Sigmoid colon (tissue), 6 donors: ENCODE measurements at regions not wholly inside any gene's neighbourhood (a gene's known extent, or its start where the extent isn't known, plus 50 kb on each side); places are given as distances from the start of the nearest gene placed in this dataset.
"Not testable (repeated sequence)": the region's sequence is repeated elsewhere in the genome, so short reads cannot be mapped to it uniquely, and the experiment has no call there.

Source experiments
- DNase-seq: peaks from one replicate; pipeline ENCODE4 v3.0.0-alpha.2; 2019
- H3K27ac ChIP-seq, 4 donors: fragments of 200-600 bp; sonication (generic); one replicate each; pipeline ENCODE4 v1.5.1; 2016 to 2019; ENCODE audit warnings: mild to moderate bottlenecking in 1 of 4
- H3K27me3 ChIP-seq, 3 donors: fragments of 200-600 bp; sonication (generic); one replicate each; pipeline ENCODE4 v1.5.1; 2019; ENCODE audit warnings: mild to moderate bottlenecking in 1 of 3
- H3K36me3 ChIP-seq, 4 donors: fragments of 200-600 bp; sonication (generic); one replicate each; pipeline ENCODE4 v1.5.1; 2016 to 2019
- H3K4me1 ChIP-seq, 4 donors: fragments of 200-600 bp; sonication (generic); one replicate each; pipeline ENCODE4 v1.5.1; 2017 to 2019
- H3K4me3 ChIP-seq, 4 donors: fragments of 200-600 bp; sonication (generic); one replicate each; pipeline ENCODE4 v1.5.1; 2017 to 2019; ENCODE audit warnings: mild to moderate bottlenecking in 2 of 4, moderate library complexity in 1 of 4
- H3K9me3 ChIP-seq, 4 donors: fragments of 200-600 bp in 3 of 4; sonication (generic) in 3 of 4; one replicate each; pipeline versions ENCODE4 v1.5.1 to v1.6.1; 2013 to 2019
- CTCF ChIP-seq, 4 experiments: fragments of 450-650 bp in 3 of 4; fragments of 200-600 bp in 1 of 4; IDR thresholded peaks; one replicate each; pipeline ENCODE4 v1.5.1; 2016 to 2019; ENCODE audit warnings: antibody characterized with exemption in 4 of 4, mild to moderate bottlenecking in 3 of 4, moderate library complexity in 2 of 4
- EP300 ChIP-seq, 4 donors: sonication (generic); formaldehyde crosslinking; IDR thresholded peaks; one replicate each; pipeline ENCODE4 v1.6.1; 2017; ENCODE audit warnings: antibody characterized with exemption in 4 of 4
- POLR2A ChIP-seq, 2 donors: fragments of 450-650 bp; IDR thresholded peaks; one replicate each; pipeline ENCODE4 v1.6.1; 2016; ENCODE audit warnings: antibody characterized with exemption in 2 of 2, mild to moderate bottlenecking in 2 of 2, moderate library complexity in 2 of 2
- POLR2AphosphoS5 ChIP-seq, 4 donors: sonication (generic); formaldehyde crosslinking; IDR thresholded peaks; one replicate each; pipeline ENCODE4 v1.6.1; 2017; ENCODE audit warnings: antibody characterized with exemption in 4 of 4
- WGBS, 2 donors: extraction: QIAGEN DNeasy Blood & Tissue Kit; methylation state at CpG; one replicate each; pipeline ENCODE4 v1.1.7; 2013; 5-methylcytosine and 5-hydroxymethylcytosine counted together
- intact Hi-C: fragments of 100-400 bp; cut with DNase I; formaldehyde crosslinking; loops from one replicate; pipeline ENCODE4 v1.15.1; 2023
- donor health status: healthy with polysubstance abuse.
- donor health status: healthy.

GRCh38 chr2:234898534-234899053, 53.2 kb upstream of the SH3BP4 start:
- Histone ChIP-seq H3K36me3 (no peaks in the 10 kb centered on the region), H3K4me3 (no peak overlapping the region), H3K27me3 (no peaks in the 10 kb centered on the region), H3K9me3 (no peaks in the 10 kb centered on the region), H3K27ac (no peak overlapping the region), H3K4me1 (no peaks in the 10 kb centered on the region)
- DNase-seq = no peak
- no peak for TF ChIP-seq EP300 (IDR thresholded peaks at IDR 0.05)
- no peak for TF ChIP-seq CTCF (IDR thresholded peaks at IDR 0.05)
- TF ChIP-seq POLR2AphosphoS5 (IDR thresholded peaks at IDR 0.05) = no peak
- no peak for TF ChIP-seq POLR2A (IDR thresholded peaks at IDR 0.05)
- intact Hi-C loops = no loop called here
- 92% methylated on average over 3 of the region's 3 CpGs for WGBS, 2 donors

GRCh38 chr2:234888442-234888841, 63.4 kb upstream of the SH3BP4 start:
- H3K4me1 ChIP-seq, H3K36me3 ChIP-seq, DNase-seq, H3K27ac ChIP-seq, intact Hi-C loops, H3K4me3 ChIP-seq, H3K9me3 ChIP-seq, H3K27me3 ChIP-seq: not testable (repeated sequence)
- WGBS, 2 donors = 24 to 51% methylated on average over 30 to 31 of the region's 34 CpGs

- Histone ChIP-seq H3K27ac (no peak overlapping the region), H3K4me3 (no peak overlapping the region), H3K4me1 (peaks cover 0 to 3% (median under 1%) of the 10 kb centered on the region in 4 donors), H3K9me3 (no peaks in the 10 kb centered on the region), H3K27me3 (no peaks in the 10 kb centered on the region), H3K36me3 (no peaks in the 10 kb centered on the region)
- TF ChIP-seq CTCF (IDR thresholded peaks at IDR 0.05) (no peak), POLR2A (IDR thresholded peaks at IDR 0.05) (no peak), EP300 (IDR thresholded peaks at IDR 0.05) (no peak), POLR2AphosphoS5 (IDR thresholded peaks at IDR 0.05) (no peak)
- intact Hi-C loops = no loop called here
- no peak for DNase-seq
- WGBS, 2 donors = 73 to 85% methylated on average over 3 of the region's 3 CpGs
Observed at GRCh38 chr2:234887195-234887594, 64.6 kb upstream of the SH3BP4 start.

GRCh38 chr2:234885886-234886285, 65.9 kb upstream of the SH3BP4 start:
- no peaks in the 10 kb centered on the region for H3K27me3 ChIP-seq
- no peaks in the 10 kb centered on the region for H3K9me3 ChIP-seq
- intact Hi-C loops = no loop called here
- H3K4me3 ChIP-seq = no peak overlapping the region
- H3K36me3 ChIP-seq = no peaks in the 10 kb centered on the region
- DNase-seq = no peak
- peaks cover 0 to 13% (median 7%) of the 10 kb centered on the region in 4 donors for H3K4me1 ChIP-seq
- no peak overlapping the region for H3K27ac ChIP-seq
- TF ChIP-seq CTCF (IDR thresholded peaks at IDR 0.05) = no peak
- 74 to 80% methylated on average over 6 of the region's 6 CpGs for WGBS, 2 donors

- intact Hi-C loops = no loop called here
- no peak for DNase-seq
Observed at GRCh38 chr2:234885118-234885517, 66.7 kb upstream of the SH3BP4 start.

More at GRCh38 chr2:234885118-234885517, 66.7 kb upstream of the SH3BP4 start:
- no peak for TF ChIP-seq CTCF (IDR thresholded peaks at IDR 0.05)
- no peak for TF ChIP-seq POLR2A (IDR thresholded peaks at IDR 0.05)
- Histone ChIP-seq H3K27ac (no peak overlapping the region), H3K36me3 (no peaks in the 10 kb centered on the region), H3K4me1 (peaks cover 0 to 18% (median 7%) of the 10 kb centered on the region in 4 donors), H3K4me3 (no peak overlapping the region), H3K9me3 (no peaks in the 10 kb centered on the region), H3K27me3 (no peaks in the 10 kb centered on the region)
- 94 to 96% methylated on average over 7 of the region's 7 CpGs for WGBS, 2 donors
